ENCODE measurements at regions not wholly inside any gene's neighbourhood (a gene's known extent, or its start where the extent isn't known, plus 50 kb on each side); places are given as distances from the start of the nearest gene placed in this dataset.

DNA sequence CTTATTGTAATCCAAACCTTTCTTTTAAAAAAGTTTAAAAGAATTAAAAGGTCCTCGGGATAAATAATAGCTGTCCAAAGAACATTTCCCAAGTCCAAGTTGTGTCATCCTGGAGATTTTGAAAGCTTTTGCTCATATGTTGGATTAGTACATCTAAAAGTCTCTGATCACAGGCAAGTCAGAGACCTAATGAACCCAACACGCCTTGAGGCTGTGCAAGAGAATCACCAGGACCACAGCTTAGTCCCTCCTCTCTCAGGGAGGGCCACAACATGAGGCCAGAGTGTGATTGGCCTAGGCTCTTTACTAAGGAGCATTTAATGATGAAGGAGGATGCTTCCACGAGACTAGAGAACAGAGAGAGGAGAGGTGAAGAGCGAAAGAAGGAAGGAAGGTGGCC lies 98.7 kb upstream of the OR5AK2 start:
- Histone ChIP-seq H3K9ac (ENCODE audit: low read length) (no peak overlapping the region), H4K20me1 (ENCODE audit: insufficient read depth) (no peaks in the 10 kb centered on the region), H3K27me3 (ENCODE audit: insufficient read depth, low read length) (0 out of 2 replicates have a peak, but pooled peaks cover 6% of the 10 kb centered on the region), H3K9me2 (ENCODE audit: insufficient read depth) (no peaks in the 10 kb centered on the region), H2AFZ (ENCODE audit: low read depth, low read length, poor library complexity, severe bottlenecking) (no peak overlapping the region), H3K4me3 (replicated peaks in 1 of 2; ENCODE audit: low read depth in 1 of 2, low read length in 2 of 2) (no peak overlapping the region), H3K9me3 (ENCODE audit: control insufficient read depth in 1 of 2, insufficient read depth in 1 of 2, low read depth in 1 of 2, low read length in 2 of 2) (no peaks in the 10 kb centered on the region), H3K4me1 (ENCODE audit: control insufficient read depth in 1 of 2, insufficient read depth in 2 of 2, low read length in 2 of 2) (no peaks in the 10 kb centered on the region), H3K79me2 (ENCODE audit: insufficient read depth, low read length) (no peaks in the 10 kb centered on the region), H3K4me2 (ENCODE audit: low read length) (no peak overlapping the region), H3K36me3 (ENCODE audit: control insufficient read depth in 1 of 2, insufficient read depth in 2 of 2, low read length in 2 of 2) (no peaks in the 10 kb centered on the region), H3K27ac (ENCODE audit: low read depth, low read length) (no peak overlapping the region)
- intact Hi-C loops (cut with micrococcal nuclease): no loop called here
- no TSS peak for BruUV-seq (replicated peaks)
- ChIA-PET POLR2A (no interaction called here), RAD21 (ENCODE audit: low non-redundant PET in 1 of 2, low total read pairs in 2 of 2, uncharacterized antibody in 2 of 2, unreplicated experiment in 2 of 2) (no interaction called here), CTCF (no interaction called here)
- no peak for DNase-seq (ENCODE audit: low read depth, low spot score)
- TF ChIP-seq CBX3 (IDR thresholded peaks at IDR 0.05; ENCODE audit: low read depth) (no peak), SIN3A (IDR thresholded peaks at IDR 0.05; ENCODE audit: low read depth) (no peak), ATF3 (IDR thresholded peaks at IDR 0.05) (no peak), JUND (IDR thresholded peaks at IDR 0.05) (no peak), POLR2A (IDR thresholded peaks at IDR 0.05; ENCODE audit: borderline replicate concordance, extremely low read depth, insufficient read depth, insufficient read length) (no peak), REST (IDR thresholded peaks at IDR 0.05; ENCODE audit: low read depth) (no peak), POLR2AphosphoS5 (IDR thresholded peaks at IDR 0.05; ENCODE audit: low read depth, low read length) (no peak), ELF1 (IDR thresholded peaks at IDR 0.05; ENCODE audit: borderline replicate concordance, low read depth) (no peak), EZH2phosphoT487 (IDR thresholded peaks at IDR 0.05; ENCODE audit: borderline replicate concordance) (no peak), TCF7L2 (IDR thresholded peaks at IDR 0.05; ENCODE audit: borderline replicate concordance, extremely low read depth, insufficient read depth, insufficient read length) (no peak)
- TF ChIP-seq, protein P1, sequence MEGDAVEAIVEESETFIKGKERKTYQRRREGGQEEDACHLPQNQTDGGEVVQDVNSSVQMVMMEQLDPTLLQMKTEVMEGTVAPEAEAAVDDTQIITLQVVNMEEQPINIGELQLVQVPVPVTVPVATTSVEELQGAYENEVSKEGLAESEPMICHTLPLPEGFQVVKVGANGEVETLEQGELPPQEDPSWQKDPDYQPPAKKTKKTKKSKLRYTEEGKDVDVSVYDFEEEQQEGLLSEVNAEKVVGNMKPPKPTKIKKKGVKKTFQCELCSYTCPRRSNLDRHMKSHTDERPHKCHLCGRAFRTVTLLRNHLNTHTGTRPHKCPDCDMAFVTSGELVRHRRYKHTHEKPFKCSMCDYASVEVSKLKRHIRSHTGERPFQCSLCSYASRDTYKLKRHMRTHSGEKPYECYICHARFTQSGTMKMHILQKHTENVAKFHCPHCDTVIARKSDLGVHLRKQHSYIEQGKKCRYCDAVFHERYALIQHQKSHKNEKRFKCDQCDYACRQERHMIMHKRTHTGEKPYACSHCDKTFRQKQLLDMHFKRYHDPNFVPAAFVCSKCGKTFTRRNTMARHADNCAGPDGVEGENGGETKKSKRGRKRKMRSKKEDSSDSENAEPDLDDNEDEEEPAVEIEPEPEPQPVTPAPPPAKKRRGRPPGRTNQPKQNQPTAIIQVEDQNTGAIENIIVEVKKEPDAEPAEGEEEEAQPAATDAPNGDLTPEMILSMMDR (IDR thresholded peaks at IDR 0.05 in 2 of 3, conservative IDR thresholded peaks at IDR 0.05 in 1 of 3; ENCODE audit: borderline replicate concordance in 1 of 3, insufficient read depth in 1 of 3, low read depth in 2 of 3, low read length in 2 of 3): no peak
- TF ChIP-seq, protein P2, sequence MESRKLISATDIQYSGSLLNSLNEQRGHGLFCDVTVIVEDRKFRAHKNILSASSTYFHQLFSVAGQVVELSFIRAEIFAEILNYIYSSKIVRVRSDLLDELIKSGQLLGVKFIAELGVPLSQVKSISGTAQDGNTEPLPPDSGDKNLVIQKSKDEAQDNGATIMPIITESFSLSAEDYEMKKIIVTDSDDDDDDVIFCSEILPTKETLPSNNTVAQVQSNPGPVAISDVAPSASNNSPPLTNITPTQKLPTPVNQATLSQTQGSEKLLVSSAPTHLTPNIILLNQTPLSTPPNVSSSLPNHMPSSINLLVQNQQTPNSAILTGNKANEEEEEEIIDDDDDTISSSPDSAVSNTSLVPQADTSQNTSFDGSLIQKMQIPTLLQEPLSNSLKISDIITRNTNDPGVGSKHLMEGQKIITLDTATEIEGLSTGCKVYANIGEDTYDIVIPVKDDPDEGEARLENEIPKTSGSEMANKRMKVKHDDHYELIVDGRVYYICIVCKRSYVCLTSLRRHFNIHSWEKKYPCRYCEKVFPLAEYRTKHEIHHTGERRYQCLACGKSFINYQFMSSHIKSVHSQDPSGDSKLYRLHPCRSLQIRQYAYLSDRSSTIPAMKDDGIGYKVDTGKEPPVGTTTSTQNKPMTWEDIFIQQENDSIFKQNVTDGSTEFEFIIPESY (IDR thresholded peaks at IDR 0.05; ENCODE audit: extremely low read depth, insufficient replicate concordance, low read length): no peak
- no peak for ATAC-seq

Data from HCT116 (cell line).